C4-2B (cell line): ENCODE measurements at regions not wholly inside any gene's neighbourhood (a gene's known extent, or its start where the extent isn't known, plus 50 kb on each side); places are given as distances from the start of the nearest gene placed in this dataset.

Source experiments
- ZFX ChIP-seq: fragments of 450-650 bp; IDR thresholded peaks from 2 replicates; pipeline ENCODE4 v1.6.1; 2017
- TF ChIP-seq, protein P1 (sequence below): fragments of 450-650 bp; conservative IDR thresholded peaks from 2 replicates; pipeline ENCODE4 v1.5.1; 2017; ENCODE audit warnings: mild to moderate bottlenecking

DNA sequence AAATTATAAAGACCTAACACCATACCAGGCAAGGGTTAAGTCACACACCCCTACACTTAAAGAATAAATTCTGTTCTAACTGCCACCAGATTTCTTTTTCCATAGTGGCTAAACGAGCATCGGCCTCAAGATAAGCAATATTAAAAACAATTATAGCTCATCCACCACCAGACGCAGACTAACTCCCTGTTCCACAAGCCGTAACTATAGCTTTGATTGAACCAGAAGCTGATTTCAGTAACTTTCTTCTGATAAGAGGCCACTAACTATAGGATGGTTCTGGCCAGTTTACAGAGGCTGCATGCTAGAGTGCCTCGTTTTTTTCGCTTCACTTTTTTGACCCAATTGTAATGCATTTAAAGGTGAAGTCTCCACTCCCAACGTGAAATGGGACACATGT, 238.8 kb downstream of the MRPL39 start:
- TF ChIP-seq, protein P1, sequence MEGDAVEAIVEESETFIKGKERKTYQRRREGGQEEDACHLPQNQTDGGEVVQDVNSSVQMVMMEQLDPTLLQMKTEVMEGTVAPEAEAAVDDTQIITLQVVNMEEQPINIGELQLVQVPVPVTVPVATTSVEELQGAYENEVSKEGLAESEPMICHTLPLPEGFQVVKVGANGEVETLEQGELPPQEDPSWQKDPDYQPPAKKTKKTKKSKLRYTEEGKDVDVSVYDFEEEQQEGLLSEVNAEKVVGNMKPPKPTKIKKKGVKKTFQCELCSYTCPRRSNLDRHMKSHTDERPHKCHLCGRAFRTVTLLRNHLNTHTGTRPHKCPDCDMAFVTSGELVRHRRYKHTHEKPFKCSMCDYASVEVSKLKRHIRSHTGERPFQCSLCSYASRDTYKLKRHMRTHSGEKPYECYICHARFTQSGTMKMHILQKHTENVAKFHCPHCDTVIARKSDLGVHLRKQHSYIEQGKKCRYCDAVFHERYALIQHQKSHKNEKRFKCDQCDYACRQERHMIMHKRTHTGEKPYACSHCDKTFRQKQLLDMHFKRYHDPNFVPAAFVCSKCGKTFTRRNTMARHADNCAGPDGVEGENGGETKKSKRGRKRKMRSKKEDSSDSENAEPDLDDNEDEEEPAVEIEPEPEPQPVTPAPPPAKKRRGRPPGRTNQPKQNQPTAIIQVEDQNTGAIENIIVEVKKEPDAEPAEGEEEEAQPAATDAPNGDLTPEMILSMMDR: no peak
- TF ChIP-seq ZFX: no peak
